CD4-positive, alpha-beta T cell (primary cell): ENCODE measurements at regions not wholly inside any gene's neighbourhood (a gene's known extent, or its start where the extent isn't known, plus 50 kb on each side); places are given as distances from the start of the nearest gene placed in this dataset.

Source experiments
- ATAC-seq: fragments of 200-7000 bp; cut with Tn5 transposase; one replicate; pipeline ENCODE4 v1.10.0; 2022; ENCODE audit warnings: mild to moderate bottlenecking; ENCODE audit not compliant: poor library complexity
- CTCF ChIA-PET: fragments of 350-600 bp; sonication (Branson Sonifier 250); formaldehyde crosslinking; loops from one replicate; lab custom pipeline; 2021; ENCODE audit warnings: antibody characterized with exemption, inconsistent platforms; lab: Charles Lee
- POLR2A ChIA-PET: fragments of 350-600 bp; sonication (Branson Sonifier 250); formaldehyde crosslinking; loops from one replicate; lab custom pipeline; 2021; ENCODE audit warnings: antibody characterized with exemption, inconsistent platforms; lab: Charles Lee
- DNase-seq, 14 experiments: peaks; one replicate each; pipeline ENCODE4 v3.0.0-alpha.2; 2013 to 2020; ENCODE audit warnings: mixed read lengths in 2 of 14
- H3K27ac ChIP-seq, 2 donors: one replicate each; pipeline versions ENCODE4 v1.5.1 to v1.7.0; 2013; ENCODE audit warnings: low read length in 2 of 2, low read depth in 1 of 2, mild to moderate bottlenecking in 1 of 2
- H3K27me3 ChIP-seq, 2 experiments: 1 replicate in 1 of 2; 2 replicates in 1 of 2; pipeline versions ENCODE4 v1.6.1 to v1.7.0; 2013; ENCODE audit warnings: low read length in 2 of 2, control low read depth in 1 of 2, mild to moderate bottlenecking in 1 of 2, moderate library complexity in 1 of 2; ENCODE audit not compliant: insufficient read depth in 2 of 2, control insufficient read depth in 1 of 2
- H3K36me3 ChIP-seq: one replicate; pipeline ENCODE4 v1.6.1; 2013; ENCODE audit warnings: low read length, control low read depth; ENCODE audit not compliant: insufficient read depth
- H3K4me1 ChIP-seq: one replicate; pipeline ENCODE4 v1.6.1; 2013; ENCODE audit warnings: low read length, control low read depth; ENCODE audit not compliant: insufficient read depth
- H3K4me3 ChIP-seq: one replicate; pipeline ENCODE4 v1.5.1; 2013; ENCODE audit warnings: mild to moderate bottlenecking, low read length, moderate library complexity
- H3K9me3 ChIP-seq, 2 experiments: 1 replicate in 1 of 2; 2 replicates in 1 of 2; pipeline versions ENCODE4 v1.6.1 to v1.7.0; 2013; ENCODE audit warnings: low read length in 2 of 2, mild to moderate bottlenecking in 2 of 2, control low read depth in 1 of 2, moderate library complexity in 1 of 2; ENCODE audit not compliant: control insufficient read depth in 1 of 2, insufficient read depth in 1 of 2
- H3K27ac Mint-ChIP-seq: one replicate; pipeline ENCODE4 v1.8.0; 2020; ENCODE audit warnings: mixed read lengths
- H3K27me3 Mint-ChIP-seq: one replicate; pipeline ENCODE4 v1.8.0; 2021; ENCODE audit warnings: mixed read lengths
- H3K36me3 Mint-ChIP-seq: one replicate; pipeline ENCODE4 v1.8.0; 2021; ENCODE audit warnings: low read depth, mixed read lengths
- H3K4me1 Mint-ChIP-seq: one replicate; pipeline ENCODE4 v1.8.0; 2021; ENCODE audit warnings: low read depth, mixed read lengths
- H3K4me3 Mint-ChIP-seq: one replicate; pipeline ENCODE4 v1.8.0; 2020; ENCODE audit warnings: mild to moderate bottlenecking, mixed read lengths
- H3K9me3 Mint-ChIP-seq: one replicate; pipeline ENCODE4 v1.8.0; 2020; ENCODE audit warnings: mixed read lengths
- CTCF ChIP-seq: fragments of 200-600 bp; IDR thresholded peaks from one replicate; pipeline ENCODE4 v1.8.0; 2022; ENCODE audit warnings: antibody characterized with exemption, mild to moderate bottlenecking
- intact Hi-C, 2 experiments: fragments of 100-400 bp; cut with DNase I in 1 of 2; cut with micrococcal nuclease in 1 of 2; formaldehyde crosslinking; loops; one replicate each; pipeline versions ENCODE4 v1.15.1 to v1.9.0; 2023 to 2025; cut with DNase I, micrococcal nuclease

GRCh38 chr10:108629834-108630233 lies 1293.5 kb downstream of the XPNPEP1 start:
- ATAC-seq, result no peak
- Histone ChIP-seq H3K27ac (no peak overlapping the region), H3K36me3 (no peaks in the 10 kb centered on the region), H3K4me3 (no peak overlapping the region), H3K9me3 (no peaks in the 10 kb centered on the region), H3K27me3 (no peaks in the 10 kb centered on the region), H3K4me1 (no peaks in the 10 kb centered on the region)
- Mint-ChIP-seq H3K4me3 (no peak overlapping the region), H3K27ac (no peak overlapping the region), H3K4me1 (no peaks in the 10 kb centered on the region), H3K9me3 (peaks cover 11% of the 10 kb centered on the region), H3K36me3 (no peaks in the 10 kb centered on the region), H3K27me3 (no peaks in the 10 kb centered on the region)
- no peak for DNase-seq
- POLR2A ChIA-PET, result interaction anchor here (0.6 kb wide), 1 partner anchor 11 kb away, joined by 3 read pairs; no protein-coding TSS in a partner anchor
- CTCF ChIA-PET, result no interaction called here
- intact Hi-C loops, result no loop called here
- TF ChIP-seq CTCF, result no peak

DNA sequence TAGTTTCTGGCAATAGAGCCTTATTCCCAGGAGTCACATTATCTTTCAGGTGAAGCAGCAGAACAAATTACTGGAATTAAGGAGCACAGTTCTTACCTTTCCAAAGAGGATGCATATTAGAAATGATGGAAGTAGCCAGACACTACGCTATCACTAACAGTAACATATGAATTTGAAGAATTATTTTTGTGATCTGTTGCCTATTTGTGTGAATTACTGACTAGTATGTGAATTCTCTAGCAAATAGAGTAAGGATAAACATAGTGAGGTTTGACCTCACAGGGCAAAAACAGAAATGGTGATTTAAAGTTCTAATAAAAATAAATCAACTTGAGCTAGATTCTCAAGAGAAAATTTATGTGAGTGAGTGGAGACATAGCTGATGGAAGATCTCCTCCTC lies 1299.3 kb downstream of the XPNPEP1 start:
- Mint-ChIP-seq H3K4me3 (no peak overlapping the region), H3K27ac (no peak overlapping the region), H3K9me3 (peaks cover 10% of the 10 kb centered on the region), H3K36me3 (no peaks in the 10 kb centered on the region), H3K27me3 (no peaks in the 10 kb centered on the region), H3K4me1 (no peaks in the 10 kb centered on the region)
- CTCF ChIA-PET, result no interaction called here
- H3K4me1 ChIP-seq, result no peaks in the 10 kb centered on the region
- POLR2A ChIA-PET, result no interaction called here
- TF ChIP-seq CTCF, result no peak
- H3K27ac ChIP-seq, result no peak overlapping the region
- no peaks in the 10 kb centered on the region for H3K36me3 ChIP-seq
- no peak for ATAC-seq
- DNase-seq, result no peak
- no peaks in the 10 kb centered on the region for H3K9me3 ChIP-seq
- H3K27me3 ChIP-seq, result no peaks in the 10 kb centered on the region
- no peak overlapping the region for H3K4me3 ChIP-seq
- intact Hi-C loops, result no loop called here

DNA sequence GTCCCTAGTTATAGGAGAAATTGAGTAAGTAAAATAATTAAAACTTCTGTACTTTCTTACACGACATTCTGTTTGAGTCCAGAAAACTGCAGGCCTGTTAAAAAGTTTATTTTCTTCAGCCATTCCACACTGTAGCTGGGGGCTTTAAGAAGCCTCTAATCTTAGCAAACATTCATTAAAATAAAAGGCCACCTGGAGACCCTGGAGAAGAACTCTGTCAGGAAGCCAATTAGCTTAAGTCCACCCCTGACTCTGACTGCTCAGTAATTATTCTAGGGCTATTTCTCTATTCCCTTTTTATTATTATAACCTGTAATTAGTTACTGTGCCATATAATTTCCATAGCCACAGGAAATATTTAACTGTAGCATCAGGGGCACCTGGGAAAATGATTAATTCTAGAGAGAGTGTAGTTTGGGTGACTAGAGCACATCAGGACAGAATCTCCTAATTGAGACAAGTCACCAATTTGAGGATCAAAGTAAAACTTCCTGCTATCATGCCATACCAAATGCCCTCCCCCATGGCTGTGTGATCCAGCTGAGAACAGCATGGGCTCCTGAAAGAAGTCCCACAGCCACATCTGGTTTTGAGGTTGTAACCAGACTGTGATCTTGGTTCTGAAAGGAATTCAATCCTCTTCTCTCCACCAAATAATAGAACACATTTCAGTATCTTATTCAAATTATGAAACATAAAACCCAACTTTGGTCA lies 1302.3 kb downstream of the XPNPEP1 start:
- intact Hi-C loops, result no loop called here
- H3K36me3 ChIP-seq, result no peaks in the 10 kb centered on the region
- DNase-seq (no peak), ATAC-seq (no peak)
- no peak for TF ChIP-seq CTCF
- H3K4me3 ChIP-seq, result no peak overlapping the region
- no peaks in the 10 kb centered on the region for H3K4me1 ChIP-seq
- Mint-ChIP-seq H3K9me3 (peaks cover 7% of the 10 kb centered on the region), H3K27me3 (no peaks in the 10 kb centered on the region), H3K27ac (no peak overlapping the region), H3K4me3 (no peak overlapping the region), H3K36me3 (no peaks in the 10 kb centered on the region), H3K4me1 (no peaks in the 10 kb centered on the region)
- H3K27ac ChIP-seq, result no peak overlapping the region
- ChIA-PET POLR2A (no interaction called here), CTCF (no interaction called here)
- H3K9me3 ChIP-seq, result peaks cover 0 to 4% of the 10 kb centered on the region in 2 experiments
- H3K27me3 ChIP-seq, result no peaks in the 10 kb centered on the region
